Panc1 (cell line): ENCODE measurements at regions not wholly inside any gene's neighbourhood (a gene's known extent, or its start where the extent isn't known, plus 50 kb on each side); places are given as distances from the start of the nearest gene placed in this dataset.

Experiments used
- POLR2AphosphoS5 ChIP-seq: IDR thresholded peaks from 2 replicates; pipeline ENCODE4 v1.6.1; 2012; ENCODE audit warnings: mild to moderate bottlenecking, low read depth, low read length, moderate library complexity
- SIN3A ChIP-seq: IDR thresholded peaks from 2 replicates; pipeline ENCODE4 v1.6.1; 2012; ENCODE audit warnings: low read depth, mild to moderate bottlenecking, low read length, moderate library complexity, borderline replicate concordance; ENCODE audit not compliant: insufficient read depth
- TCF7L2 ChIP-seq: IDR thresholded peaks from 2 replicates; pipeline ENCODE4 v1.6.1; 2011; ENCODE audit warnings: mild to moderate bottlenecking, low read depth, low read length, inconsistent platforms
- TF ChIP-seq, protein P1 (sequence below): fragments of 450-650 bp; IDR thresholded peaks from 2 replicates; pipeline ENCODE4 v1.5.1; 2017; ENCODE audit warnings: mild to moderate bottlenecking
- TF ChIP-seq, protein P2 (sequence below), 2 experiments: IDR thresholded peaks; 2 replicates each; pipeline ENCODE4 v1.6.1; 2011 to 2012; ENCODE audit warnings: low read depth in 2 of 2, control low read depth in 1 of 2, low read length in 1 of 2, mild to moderate bottlenecking in 1 of 2, moderate library complexity in 1 of 2; ENCODE audit not compliant: insufficient read depth in 1 of 2

DNA sequence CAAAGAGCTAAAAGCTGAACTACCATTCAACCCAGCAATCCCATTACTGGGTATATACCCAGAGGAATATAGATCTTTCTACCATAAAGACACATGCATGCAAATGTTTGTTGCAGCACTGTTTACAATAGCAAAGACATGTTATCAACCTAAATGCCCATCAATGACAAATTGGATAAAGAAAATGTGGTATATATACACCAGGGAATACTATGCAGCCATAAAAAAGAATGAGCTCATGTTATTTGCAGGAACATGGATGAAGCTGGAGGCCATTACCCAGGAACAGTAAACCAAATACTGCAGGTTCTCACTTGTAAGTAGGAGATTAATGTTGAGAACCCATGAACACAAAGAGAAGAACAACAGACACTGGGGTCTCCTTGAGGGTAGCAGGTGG lies 1295.1 kb downstream of the TYW1 start:
- TF ChIP-seq, protein P1, sequence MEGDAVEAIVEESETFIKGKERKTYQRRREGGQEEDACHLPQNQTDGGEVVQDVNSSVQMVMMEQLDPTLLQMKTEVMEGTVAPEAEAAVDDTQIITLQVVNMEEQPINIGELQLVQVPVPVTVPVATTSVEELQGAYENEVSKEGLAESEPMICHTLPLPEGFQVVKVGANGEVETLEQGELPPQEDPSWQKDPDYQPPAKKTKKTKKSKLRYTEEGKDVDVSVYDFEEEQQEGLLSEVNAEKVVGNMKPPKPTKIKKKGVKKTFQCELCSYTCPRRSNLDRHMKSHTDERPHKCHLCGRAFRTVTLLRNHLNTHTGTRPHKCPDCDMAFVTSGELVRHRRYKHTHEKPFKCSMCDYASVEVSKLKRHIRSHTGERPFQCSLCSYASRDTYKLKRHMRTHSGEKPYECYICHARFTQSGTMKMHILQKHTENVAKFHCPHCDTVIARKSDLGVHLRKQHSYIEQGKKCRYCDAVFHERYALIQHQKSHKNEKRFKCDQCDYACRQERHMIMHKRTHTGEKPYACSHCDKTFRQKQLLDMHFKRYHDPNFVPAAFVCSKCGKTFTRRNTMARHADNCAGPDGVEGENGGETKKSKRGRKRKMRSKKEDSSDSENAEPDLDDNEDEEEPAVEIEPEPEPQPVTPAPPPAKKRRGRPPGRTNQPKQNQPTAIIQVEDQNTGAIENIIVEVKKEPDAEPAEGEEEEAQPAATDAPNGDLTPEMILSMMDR, result no peak
- no peak for TF ChIP-seq POLR2AphosphoS5
- TF ChIP-seq, protein P2, sequence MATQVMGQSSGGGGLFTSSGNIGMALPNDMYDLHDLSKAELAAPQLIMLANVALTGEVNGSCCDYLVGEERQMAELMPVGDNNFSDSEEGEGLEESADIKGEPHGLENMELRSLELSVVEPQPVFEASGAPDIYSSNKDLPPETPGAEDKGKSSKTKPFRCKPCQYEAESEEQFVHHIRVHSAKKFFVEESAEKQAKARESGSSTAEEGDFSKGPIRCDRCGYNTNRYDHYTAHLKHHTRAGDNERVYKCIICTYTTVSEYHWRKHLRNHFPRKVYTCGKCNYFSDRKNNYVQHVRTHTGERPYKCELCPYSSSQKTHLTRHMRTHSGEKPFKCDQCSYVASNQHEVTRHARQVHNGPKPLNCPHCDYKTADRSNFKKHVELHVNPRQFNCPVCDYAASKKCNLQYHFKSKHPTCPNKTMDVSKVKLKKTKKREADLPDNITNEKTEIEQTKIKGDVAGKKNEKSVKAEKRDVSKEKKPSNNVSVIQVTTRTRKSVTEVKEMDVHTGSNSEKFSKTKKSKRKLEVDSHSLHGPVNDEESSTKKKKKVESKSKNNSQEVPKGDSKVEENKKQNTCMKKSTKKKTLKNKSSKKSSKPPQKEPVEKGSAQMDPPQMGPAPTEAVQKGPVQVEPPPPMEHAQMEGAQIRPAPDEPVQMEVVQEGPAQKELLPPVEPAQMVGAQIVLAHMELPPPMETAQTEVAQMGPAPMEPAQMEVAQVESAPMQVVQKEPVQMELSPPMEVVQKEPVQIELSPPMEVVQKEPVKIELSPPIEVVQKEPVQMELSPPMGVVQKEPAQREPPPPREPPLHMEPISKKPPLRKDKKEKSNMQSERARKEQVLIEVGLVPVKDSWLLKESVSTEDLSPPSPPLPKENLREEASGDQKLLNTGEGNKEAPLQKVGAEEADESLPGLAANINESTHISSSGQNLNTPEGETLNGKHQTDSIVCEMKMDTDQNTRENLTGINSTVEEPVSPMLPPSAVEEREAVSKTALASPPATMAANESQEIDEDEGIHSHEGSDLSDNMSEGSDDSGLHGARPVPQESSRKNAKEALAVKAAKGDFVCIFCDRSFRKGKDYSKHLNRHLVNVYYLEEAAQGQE (IDR thresholded peaks at IDR 0.05; ENCODE audit: insufficient read depth in 1 of 2, low read depth in 2 of 2, low read length in 1 of 2), result no peak
- TF ChIP-seq TCF7L2, result no peak
- no peak for TF ChIP-seq SIN3A
